Panc1 (cell line): ENCODE measurements at regions not wholly inside any gene's neighbourhood (a gene's known extent, or its start where the extent isn't known, plus 50 kb on each side); places are given as distances from the start of the nearest gene placed in this dataset.

Experiments used
- ATAC-seq: fragments of 200-7000 bp; cut with Tn5 transposase; 2 replicates; pipeline ENCODE4 v1.9.1; 2020; ENCODE audit warnings: mild to moderate bottlenecking, moderate library complexity
- BruUV-seq: library from RNA; stranded (reverse); fragments of 400-500 nt; replicated peaks from 2 replicates; lab custom pipeline; 2021; lab: Mats Ljungman, UMichigan
- CTCF ChIA-PET: fragments of 300-600 bp; sonication (Branson Sonifier 250); formaldehyde crosslinking; loops from one replicate; lab custom pipeline; 2022; ENCODE audit warnings: antibody characterized with exemption; lab: Charles Lee
- POLR2A ChIA-PET: fragments of 300-600 bp; sonication (Branson Sonifier 250); formaldehyde crosslinking; loops from one replicate; lab custom pipeline; 2022; ENCODE audit warnings: antibody characterized with exemption; lab: Charles Lee
- DNase-seq: peaks from one replicate; pipeline ENCODE4 v3.0.0-alpha.2; 2010; ENCODE audit warnings: low read depth, low spot score
- H3K27ac ChIP-seq: 2 replicates; pipeline ENCODE4 v1.5.1; 2011; ENCODE audit warnings: mild to moderate bottlenecking, low read length, inconsistent platforms
- H3K27me3 ChIP-seq: fragments of 200-500 bp; sonication (Bioruptor generic); 2 replicates; pipeline ENCODE4 v1.6.0; 2014; ENCODE audit warnings: low read length, inconsistent platforms; ENCODE audit not compliant: control insufficient read depth, insufficient read depth
- H3K36me3 ChIP-seq: fragments of 200-500 bp; sonication (Bioruptor generic); 2 replicates; pipeline ENCODE4 v1.5.1; 2014; ENCODE audit warnings: inconsistent platforms, mild to moderate bottlenecking, low read length, moderate library complexity; ENCODE audit not compliant: control insufficient read depth, insufficient read depth
- H3K4me1 ChIP-seq: 2 replicates; pipeline ENCODE4 v1.5.1; 2011; ENCODE audit warnings: inconsistent platforms, mild to moderate bottlenecking, low read length, moderate library complexity; ENCODE audit not compliant: control insufficient read depth, insufficient read depth
- H3K4me3 ChIP-seq, 2 experiments: 2 replicates each; pipeline ENCODE4 v1.5.1; 2011 to 2012; ENCODE audit warnings: low read depth in 2 of 2, low read length in 2 of 2, mild to moderate bottlenecking in 2 of 2, inconsistent platforms in 1 of 2, moderate library complexity in 1 of 2
- H3K9me3 ChIP-seq: fragments of 200-500 bp; sonication (Bioruptor generic); 2 replicates; pipeline ENCODE4 v1.5.1; 2014; ENCODE audit warnings: low read depth, mild to moderate bottlenecking, inconsistent platforms, low read length, moderate library complexity; ENCODE audit not compliant: control insufficient read depth, insufficient read depth
- CTCF ChIP-seq: fragments of 450-650 bp; IDR thresholded peaks from 2 replicates; pipeline ENCODE4 v1.5.1; 2017; ENCODE audit warnings: mild to moderate bottlenecking
- POLR2AphosphoS5 ChIP-seq: IDR thresholded peaks from 2 replicates; pipeline ENCODE4 v1.6.1; 2012; ENCODE audit warnings: mild to moderate bottlenecking, low read depth, low read length, moderate library complexity
- SIN3A ChIP-seq: IDR thresholded peaks from 2 replicates; pipeline ENCODE4 v1.6.1; 2012; ENCODE audit warnings: low read depth, mild to moderate bottlenecking, low read length, moderate library complexity, borderline replicate concordance; ENCODE audit not compliant: insufficient read depth
- TCF7L2 ChIP-seq: IDR thresholded peaks from 2 replicates; pipeline ENCODE4 v1.6.1; 2011; ENCODE audit warnings: mild to moderate bottlenecking, low read depth, low read length, inconsistent platforms
- in situ Hi-C: cut with HindIII; loops from 2 replicates; pipeline ENCODE4 v1.10.0; 2016; ENCODE audit warnings: low sequenced_read_pairs, low pct_unique_long_range_greater_than_20kb
- intact Hi-C: fragments of 100-400 bp; cut with micrococcal nuclease; formaldehyde crosslinking; loops from one replicate; pipeline ENCODE4 v1.10.0; 2022; ENCODE audit not compliant: unreplicated experiment
- TF ChIP-seq, protein P1 (sequence below), 2 experiments: IDR thresholded peaks; 2 replicates each; pipeline ENCODE4 v1.6.1; 2011 to 2012; ENCODE audit warnings: low read depth in 2 of 2, control low read depth in 1 of 2, low read length in 1 of 2, mild to moderate bottlenecking in 1 of 2, moderate library complexity in 1 of 2; ENCODE audit not compliant: insufficient read depth in 1 of 2

DNA sequence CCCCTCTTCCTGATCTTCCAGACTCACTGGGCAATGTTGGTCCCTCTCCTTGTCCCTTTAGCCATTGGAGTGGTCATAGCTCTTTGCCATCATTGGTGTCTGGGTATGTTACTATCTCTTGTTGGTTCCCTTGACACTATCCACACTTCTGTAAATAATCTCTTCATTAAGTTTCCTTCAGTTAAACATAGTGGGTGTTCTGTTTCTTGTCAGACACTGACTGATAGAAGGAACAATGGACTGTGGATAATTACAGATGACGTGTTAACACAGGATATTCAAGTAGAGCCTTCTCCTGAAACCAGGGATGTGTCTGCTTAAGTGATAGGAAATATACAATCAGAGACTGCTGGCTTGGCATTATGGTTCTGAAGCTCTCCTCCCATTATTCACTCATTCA, 458.3 kb upstream of the USP24 start:
- ChIA-PET POLR2A (no interaction called here), CTCF (no interaction called here)

DNA sequence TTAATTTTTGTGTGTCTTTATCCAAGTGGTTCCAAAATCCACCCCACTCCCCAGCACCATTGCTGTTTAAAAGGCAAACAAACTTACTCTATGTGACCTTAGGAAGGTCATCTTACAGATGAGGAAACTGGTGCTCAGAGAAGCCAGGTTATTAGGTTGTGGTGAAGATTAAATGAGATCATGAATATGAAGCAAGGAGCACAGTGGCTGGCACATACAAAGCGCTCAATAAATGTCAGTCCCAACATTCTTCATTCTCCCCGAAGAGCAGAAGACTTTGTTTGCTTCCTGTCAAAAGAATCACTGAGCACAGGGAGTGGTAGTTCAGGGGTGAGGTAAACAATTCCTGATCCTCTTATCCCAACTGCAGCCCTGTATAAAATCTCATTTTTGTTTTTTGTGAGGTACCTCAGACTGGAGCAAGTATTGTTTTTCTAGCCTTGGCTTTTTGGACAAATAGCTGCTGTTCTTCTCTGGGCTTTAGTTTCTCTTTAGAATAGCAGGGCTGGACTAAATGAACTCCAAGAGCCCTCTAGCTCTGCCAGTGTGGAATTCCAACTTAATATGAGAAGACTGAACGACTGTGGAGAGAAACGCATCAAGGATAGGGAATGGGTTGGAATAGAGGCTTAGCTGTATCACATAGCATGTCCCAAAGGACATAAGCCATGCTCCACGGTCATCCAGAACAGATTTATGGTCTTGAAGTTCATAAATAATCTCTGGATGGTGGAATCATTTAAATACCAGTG, 455.3 kb upstream of the USP24 start:
- in situ Hi-C loops (no loop called here), intact Hi-C loops (no loop called here)
- Histone ChIP-seq H3K4me1 (no peaks in the 10 kb centered on the region), H3K36me3 (no peaks in the 10 kb centered on the region), H3K27ac (no peak overlapping the region), H3K27me3 (no peaks in the 10 kb centered on the region), H3K9me3 (no peaks in the 10 kb centered on the region), H3K4me3 (no peak overlapping the region)
- no TSS peak for BruUV-seq
- no peak for TF ChIP-seq POLR2AphosphoS5
- no peak for TF ChIP-seq CTCF
- no peak for TF ChIP-seq SIN3A
- TF ChIP-seq, protein P1, sequence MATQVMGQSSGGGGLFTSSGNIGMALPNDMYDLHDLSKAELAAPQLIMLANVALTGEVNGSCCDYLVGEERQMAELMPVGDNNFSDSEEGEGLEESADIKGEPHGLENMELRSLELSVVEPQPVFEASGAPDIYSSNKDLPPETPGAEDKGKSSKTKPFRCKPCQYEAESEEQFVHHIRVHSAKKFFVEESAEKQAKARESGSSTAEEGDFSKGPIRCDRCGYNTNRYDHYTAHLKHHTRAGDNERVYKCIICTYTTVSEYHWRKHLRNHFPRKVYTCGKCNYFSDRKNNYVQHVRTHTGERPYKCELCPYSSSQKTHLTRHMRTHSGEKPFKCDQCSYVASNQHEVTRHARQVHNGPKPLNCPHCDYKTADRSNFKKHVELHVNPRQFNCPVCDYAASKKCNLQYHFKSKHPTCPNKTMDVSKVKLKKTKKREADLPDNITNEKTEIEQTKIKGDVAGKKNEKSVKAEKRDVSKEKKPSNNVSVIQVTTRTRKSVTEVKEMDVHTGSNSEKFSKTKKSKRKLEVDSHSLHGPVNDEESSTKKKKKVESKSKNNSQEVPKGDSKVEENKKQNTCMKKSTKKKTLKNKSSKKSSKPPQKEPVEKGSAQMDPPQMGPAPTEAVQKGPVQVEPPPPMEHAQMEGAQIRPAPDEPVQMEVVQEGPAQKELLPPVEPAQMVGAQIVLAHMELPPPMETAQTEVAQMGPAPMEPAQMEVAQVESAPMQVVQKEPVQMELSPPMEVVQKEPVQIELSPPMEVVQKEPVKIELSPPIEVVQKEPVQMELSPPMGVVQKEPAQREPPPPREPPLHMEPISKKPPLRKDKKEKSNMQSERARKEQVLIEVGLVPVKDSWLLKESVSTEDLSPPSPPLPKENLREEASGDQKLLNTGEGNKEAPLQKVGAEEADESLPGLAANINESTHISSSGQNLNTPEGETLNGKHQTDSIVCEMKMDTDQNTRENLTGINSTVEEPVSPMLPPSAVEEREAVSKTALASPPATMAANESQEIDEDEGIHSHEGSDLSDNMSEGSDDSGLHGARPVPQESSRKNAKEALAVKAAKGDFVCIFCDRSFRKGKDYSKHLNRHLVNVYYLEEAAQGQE (IDR thresholded peaks at IDR 0.05; ENCODE audit: insufficient read depth in 1 of 2, low read depth in 2 of 2, low read length in 1 of 2) = no peak
- no peak for TF ChIP-seq TCF7L2
- no peak for DNase-seq
- no peak for ATAC-seq
- ChIA-PET POLR2A (no interaction called here), CTCF (no interaction called here)

More for the DNA sequence above, 458.3 kb upstream of the USP24 start:
- TF ChIP-seq, protein P1 (IDR thresholded peaks at IDR 0.05; ENCODE audit: insufficient read depth in 1 of 2, low read depth in 2 of 2, low read length in 1 of 2) = no peak
- TF ChIP-seq CTCF = no peak
- TF ChIP-seq TCF7L2 = no peak
- TF ChIP-seq POLR2AphosphoS5 = no peak
- no peak for TF ChIP-seq SIN3A
- intact Hi-C loops = no loop called here
- BruUV-seq = no TSS peak
- no peak overlapping the region for H3K4me3 ChIP-seq
- ATAC-seq = no peak
- H3K9me3 ChIP-seq = no peaks in the 10 kb centered on the region
- DNase-seq = no peak
- in situ Hi-C loops = no loop called here
- no peak overlapping the region for H3K27ac ChIP-seq
- H3K36me3 ChIP-seq = no peaks in the 10 kb centered on the region
- no peaks in the 10 kb centered on the region for H3K4me1 ChIP-seq
- H3K27me3 ChIP-seq = no peaks in the 10 kb centered on the region
